Activated naive CD4-positive, alpha-beta T cell treated with anti-CD3 and anti-CD28 coated beads for 36 hours (primary cell): ENCODE measurements at regions not wholly inside any gene's neighbourhood (a gene's known extent, or its start where the extent isn't known, plus 50 kb on each side); places are given as distances from the start of the nearest gene placed in this dataset.

Source experiments
- CTCF ChIA-PET: fragments of 350-600 bp; sonication (Branson Sonifier 250); formaldehyde crosslinking; loops from one replicate; lab custom pipeline; 2021; ENCODE audit warnings: antibody characterized with exemption; lab: Charles Lee
- DNase-seq: peaks from one replicate; pipeline ENCODE4 v3.0.0-alpha.2; 2020
- H3K27ac Mint-ChIP-seq: one replicate; pipeline ENCODE4 v1.8.0; 2021; ENCODE audit warnings: mild to moderate bottlenecking, mixed read lengths
- H3K27me3 Mint-ChIP-seq: one replicate; pipeline ENCODE4 v1.8.0; 2021; ENCODE audit warnings: low read depth, mixed read lengths
- H3K36me3 Mint-ChIP-seq: one replicate; pipeline ENCODE4 v1.8.0; 2021; ENCODE audit warnings: low read depth, mixed read lengths
- H3K4me1 Mint-ChIP-seq: one replicate; pipeline ENCODE4 v1.8.0; 2021; ENCODE audit warnings: low read depth, mixed read lengths
- H3K4me3 Mint-ChIP-seq: one replicate; pipeline ENCODE4 v1.8.0; 2021; ENCODE audit warnings: mild to moderate bottlenecking, moderate library complexity, mixed read lengths
- H3K9me3 Mint-ChIP-seq: one replicate; pipeline ENCODE4 v1.8.0; 2021; ENCODE audit warnings: mixed read lengths
- intact Hi-C: fragments of 100-400 bp; cut with micrococcal nuclease; formaldehyde crosslinking; loops from one replicate; pipeline ENCODE4 v1.15.1; 2023

DNA sequence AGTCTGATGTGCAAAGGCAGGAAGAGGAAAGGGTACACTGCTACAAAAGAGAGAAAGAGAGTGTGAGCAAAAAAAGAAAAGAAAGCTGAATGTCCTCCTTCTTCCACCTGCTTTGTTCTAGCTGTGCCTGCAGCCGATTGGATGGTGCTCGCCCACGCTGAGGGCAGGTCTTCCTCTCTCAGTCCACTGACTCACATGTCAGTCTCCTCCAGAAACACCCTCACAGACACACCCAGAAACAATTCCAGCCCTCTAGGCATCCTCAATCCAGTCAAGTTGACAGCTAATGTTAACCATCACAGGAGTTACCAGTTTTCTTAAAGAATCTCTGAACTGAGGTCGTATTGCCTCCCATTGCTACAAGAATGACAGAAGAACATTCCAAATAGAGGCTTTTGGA lies 411.9 kb upstream of the SASH1 start:
- Mint-ChIP-seq H3K36me3 (peaks cover 3% of the 10 kb centered on the region), H3K9me3 (peaks cover 22% of the 10 kb centered on the region), H3K4me1 (no peaks in the 10 kb centered on the region), H3K27me3 (peaks cover 4% of the 10 kb centered on the region), H3K4me3 (no peak overlapping the region), H3K27ac (no peak overlapping the region)
- intact Hi-C loops = no loop called here
- DNase-seq = no peak
- CTCF ChIA-PET = no interaction called here

DNA sequence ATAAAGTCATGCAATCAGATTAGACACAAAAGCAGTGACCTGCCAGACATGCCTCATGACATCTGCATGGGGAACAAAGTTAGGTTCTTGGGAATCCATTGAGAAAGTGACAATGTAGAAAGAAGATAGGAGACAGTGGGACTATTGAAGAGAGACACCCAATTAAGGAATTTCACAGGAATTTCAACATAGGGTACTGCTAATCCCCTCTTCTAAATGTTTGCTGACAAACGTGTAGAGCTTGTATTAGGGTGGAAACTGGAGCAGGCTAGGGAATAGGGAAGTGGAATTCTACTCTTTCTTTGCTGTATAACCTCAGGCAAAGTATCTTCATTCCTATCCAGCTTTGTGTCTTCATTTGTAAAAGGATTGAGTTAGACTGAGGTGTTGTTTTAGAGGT lies 409.4 kb upstream of the SASH1 start:
- Mint-ChIP-seq H3K27ac (no peak overlapping the region), H3K27me3 (peaks cover 4% of the 10 kb centered on the region), H3K4me1 (no peaks in the 10 kb centered on the region), H3K4me3 (no peak overlapping the region), H3K9me3 (peaks cover 7% of the 10 kb centered on the region), H3K36me3 (no peaks in the 10 kb centered on the region)
- intact Hi-C loops = no loop called here
- DNase-seq = no peak
- CTCF ChIA-PET = no interaction called here

DNA sequence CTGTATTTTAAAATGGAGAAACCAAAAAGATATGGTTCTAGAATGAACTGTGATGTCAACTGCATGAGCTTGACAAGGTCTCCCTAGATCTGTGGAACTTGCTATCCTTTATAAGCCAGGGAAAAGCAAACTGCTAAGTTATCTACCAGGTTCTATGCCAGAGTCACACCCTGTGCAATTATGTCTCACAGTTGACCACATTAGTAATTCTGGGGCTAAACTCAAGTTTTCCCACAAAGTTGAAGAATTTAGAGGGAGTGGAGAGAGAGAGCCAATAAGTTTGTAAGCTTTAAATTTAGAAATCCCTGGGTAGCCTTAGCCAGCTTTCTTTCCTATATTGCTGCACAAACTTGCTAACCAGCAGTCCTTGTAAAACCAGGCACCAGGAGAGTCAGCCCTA lies 407.0 kb upstream of the SASH1 start:
- no peak overlapping the region for H3K4me3 Mint-ChIP-seq
- intact Hi-C loops = no loop called here
- no peak for DNase-seq
- peaks cover 4% of the 10 kb centered on the region for H3K27me3 Mint-ChIP-seq
- H3K27ac Mint-ChIP-seq = no peak overlapping the region
- CTCF ChIA-PET = no interaction called here
- no peaks in the 10 kb centered on the region for H3K4me1 Mint-ChIP-seq
- H3K36me3 Mint-ChIP-seq = no peaks in the 10 kb centered on the region
- H3K9me3 Mint-ChIP-seq = no peaks in the 10 kb centered on the region

DNA sequence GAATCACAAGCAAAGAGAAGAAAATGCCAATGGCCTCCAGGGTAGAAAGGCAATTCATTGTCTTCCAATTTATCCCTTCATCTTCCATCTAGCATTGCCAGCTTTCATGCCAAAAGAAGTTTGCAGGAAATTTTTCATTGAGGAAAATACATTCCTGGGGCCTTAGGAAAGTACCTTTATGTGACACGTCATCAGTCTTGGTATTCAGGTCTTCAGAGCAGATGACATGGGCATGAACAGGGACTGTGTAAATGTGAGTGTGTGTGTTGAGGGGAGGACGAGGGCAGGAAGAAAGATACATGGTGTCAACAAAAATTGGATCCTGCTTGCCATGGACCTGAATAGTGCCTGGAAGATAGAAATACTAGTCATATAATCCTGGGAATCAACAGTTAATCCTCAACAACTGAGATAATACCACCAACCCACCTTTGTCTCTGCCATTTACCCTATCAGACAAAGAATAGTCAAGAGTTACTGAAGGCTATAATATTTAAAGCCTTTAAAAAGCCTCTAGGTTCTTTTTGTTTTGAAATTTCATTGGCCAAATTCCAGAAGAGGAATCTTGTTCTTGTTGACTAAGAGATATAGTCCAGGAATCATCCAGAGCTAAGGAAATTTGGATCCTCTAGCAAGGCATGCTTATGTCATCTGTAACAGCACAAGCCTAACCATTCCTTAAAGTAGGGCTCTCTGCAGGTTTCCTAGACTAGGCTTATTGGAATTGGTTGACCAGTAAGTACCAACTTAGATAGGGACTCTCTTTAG lies 405.8 kb upstream of the SASH1 start:
- DNase-seq = no peak
- Mint-ChIP-seq H3K4me1 (no peaks in the 10 kb centered on the region), H3K27ac (no peak overlapping the region), H3K36me3 (no peaks in the 10 kb centered on the region), H3K4me3 (no peak overlapping the region), H3K9me3 (no peaks in the 10 kb centered on the region), H3K27me3 (peaks cover 4% of the 10 kb centered on the region)
- CTCF ChIA-PET = no interaction called here
- intact Hi-C loops = no loop called here

DNA sequence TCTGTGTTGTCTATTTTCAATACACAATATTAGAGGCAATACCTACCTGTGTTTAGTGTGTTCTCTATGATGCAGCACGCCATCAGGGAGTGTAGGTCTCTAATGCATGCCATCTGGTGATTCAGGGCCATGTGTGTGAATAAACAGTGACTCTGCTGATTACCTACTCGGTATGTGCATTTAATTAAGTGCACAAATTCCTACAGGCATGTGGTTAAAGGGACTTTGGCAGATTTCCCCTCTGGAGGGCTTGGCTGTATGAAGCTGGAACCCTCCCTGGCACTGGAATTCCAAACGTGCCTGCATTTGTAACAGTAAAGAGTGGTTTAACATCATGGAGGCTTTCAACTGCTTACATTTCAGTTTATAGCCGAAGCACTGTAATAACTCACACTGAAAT lies 401.5 kb upstream of the SASH1 start:
- Mint-ChIP-seq H3K4me3 (no peak overlapping the region), H3K27me3 (no peaks in the 10 kb centered on the region), H3K36me3 (no peaks in the 10 kb centered on the region), H3K9me3 (peaks cover 7% of the 10 kb centered on the region), H3K4me1 (no peaks in the 10 kb centered on the region), H3K27ac (no peak overlapping the region)
- intact Hi-C loops = no loop called here
- no peak for DNase-seq
- CTCF ChIA-PET = no interaction called here

DNA sequence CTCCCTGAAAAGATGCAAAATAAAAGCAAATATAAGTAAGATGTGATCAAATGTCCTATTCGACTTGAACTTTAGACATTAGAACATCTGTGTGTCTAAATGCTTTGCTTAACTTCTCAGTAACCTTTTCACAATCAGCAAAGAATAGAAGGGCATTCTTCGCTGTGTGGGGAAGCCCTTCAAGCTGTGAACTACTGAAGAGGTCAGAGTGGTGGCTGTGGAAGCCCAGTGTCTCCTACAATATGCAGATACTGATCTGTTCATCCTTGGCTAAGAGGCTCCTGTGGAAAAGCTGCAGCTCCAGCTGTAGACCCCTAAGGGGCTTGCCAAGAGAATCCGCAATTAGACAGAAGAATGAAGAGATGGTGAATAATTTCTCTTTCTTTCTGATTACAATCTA lies 400.3 kb upstream of the SASH1 start:
- no peak overlapping the region for H3K4me3 Mint-ChIP-seq
- CTCF ChIA-PET = no interaction called here

DNA sequence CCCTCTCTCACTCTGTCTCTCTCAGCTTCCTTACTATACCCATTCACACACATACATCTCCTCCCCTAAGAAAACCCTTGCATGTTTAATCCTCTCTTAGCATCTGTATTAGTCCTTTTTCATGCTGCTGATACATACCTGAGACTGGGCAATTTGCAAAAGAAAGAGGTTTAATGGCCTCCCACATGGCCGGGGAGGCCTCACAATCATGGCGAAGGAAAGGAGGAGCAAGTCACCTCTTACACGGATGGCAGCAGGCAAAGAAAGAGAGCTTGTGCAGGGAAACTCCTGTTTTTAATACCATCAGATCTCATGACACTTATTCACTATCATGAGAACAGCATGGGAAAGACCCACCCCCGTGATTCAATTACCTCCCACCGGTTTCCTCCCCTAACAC lies 398.5 kb upstream of the SASH1 start:
- no peak overlapping the region for H3K4me3 Mint-ChIP-seq
- no peaks in the 10 kb centered on the region for H3K27me3 Mint-ChIP-seq
- DNase-seq = no peak
- H3K27ac Mint-ChIP-seq = no peak overlapping the region
- peaks cover 7% of the 10 kb centered on the region for H3K9me3 Mint-ChIP-seq
- no peaks in the 10 kb centered on the region for H3K36me3 Mint-ChIP-seq
- H3K4me1 Mint-ChIP-seq = no peaks in the 10 kb centered on the region
- CTCF ChIA-PET = no interaction called here
- intact Hi-C loops = no loop called here

More for the DNA sequence above, 400.3 kb upstream of the SASH1 start:
- no peaks in the 10 kb centered on the region for H3K27me3 Mint-ChIP-seq
- no peaks in the 10 kb centered on the region for H3K4me1 Mint-ChIP-seq
- H3K27ac Mint-ChIP-seq = no peak overlapping the region
- H3K36me3 Mint-ChIP-seq = no peaks in the 10 kb centered on the region
- intact Hi-C loops = no loop called here
- no peak for DNase-seq
- peaks cover 7% of the 10 kb centered on the region for H3K9me3 Mint-ChIP-seq

DNA sequence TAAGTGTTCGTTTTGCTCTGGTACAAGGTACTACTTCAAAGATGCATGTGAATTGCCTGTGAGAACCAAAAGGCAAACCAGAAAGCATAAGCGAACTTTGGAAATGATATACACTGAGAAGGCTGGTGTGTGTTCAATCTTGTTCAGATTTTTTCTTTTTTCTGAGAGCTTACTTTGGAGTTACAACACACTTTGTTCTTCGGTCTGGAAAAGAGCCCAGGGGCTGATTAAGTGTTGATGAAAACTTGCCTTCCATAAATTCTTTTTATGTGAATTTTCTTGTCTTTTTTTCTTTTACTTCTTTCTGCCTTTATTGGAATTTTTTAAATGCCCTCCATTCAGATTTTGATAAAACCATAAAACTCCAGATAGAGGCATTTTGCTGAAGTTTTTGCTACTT lies 395.1 kb upstream of the SASH1 start:
- no peak overlapping the region for H3K27ac Mint-ChIP-seq
- no peak for DNase-seq
- H3K36me3 Mint-ChIP-seq = no peaks in the 10 kb centered on the region
- CTCF ChIA-PET = no interaction called here
- intact Hi-C loops = no loop called here
- H3K4me3 Mint-ChIP-seq = no peak overlapping the region
- H3K4me1 Mint-ChIP-seq = no peaks in the 10 kb centered on the region
- peaks cover 7% of the 10 kb centered on the region for H3K9me3 Mint-ChIP-seq
- peaks cover 3% of the 10 kb centered on the region for H3K27me3 Mint-ChIP-seq

DNA sequence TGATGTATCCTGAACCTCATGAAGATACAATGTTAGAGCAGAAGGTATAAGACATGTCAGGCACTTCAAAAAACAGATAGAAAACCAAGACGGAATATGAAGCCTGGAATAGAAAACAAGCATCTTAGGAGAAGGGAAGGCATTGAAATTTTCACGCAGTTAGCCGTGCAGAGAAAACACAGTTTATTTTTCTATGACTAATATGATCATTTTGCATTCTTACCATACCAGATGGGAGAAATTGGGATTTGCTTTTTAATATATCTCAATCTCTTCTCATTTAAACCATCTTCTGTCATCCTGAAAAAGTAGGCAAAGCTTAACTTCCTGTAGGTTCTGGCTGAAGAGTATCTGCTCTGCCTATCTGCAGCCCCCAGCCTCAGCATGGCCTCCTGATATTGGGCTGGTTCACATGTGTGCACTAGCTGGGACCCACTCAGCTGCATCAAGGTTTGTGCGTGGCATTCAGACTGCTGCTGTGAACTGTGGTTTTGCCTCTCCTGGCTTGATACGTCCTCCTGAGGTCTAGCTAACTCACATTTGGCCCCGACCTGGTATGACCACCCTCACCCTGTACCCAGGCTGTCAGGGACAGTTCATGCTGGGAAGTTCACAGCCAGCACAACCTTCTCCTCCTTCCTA lies 392.5 kb upstream of the SASH1 start:
- DNase-seq = no peak
- H3K36me3 Mint-ChIP-seq = no peaks in the 10 kb centered on the region
- H3K9me3 Mint-ChIP-seq = peaks cover 4% of the 10 kb centered on the region
- H3K4me3 Mint-ChIP-seq = no peak overlapping the region
- intact Hi-C loops = no loop called here
- peaks cover 3% of the 10 kb centered on the region for H3K27me3 Mint-ChIP-seq
- CTCF ChIA-PET = no interaction called here
- no peak overlapping the region for H3K27ac Mint-ChIP-seq
- no peaks in the 10 kb centered on the region for H3K4me1 Mint-ChIP-seq

DNA sequence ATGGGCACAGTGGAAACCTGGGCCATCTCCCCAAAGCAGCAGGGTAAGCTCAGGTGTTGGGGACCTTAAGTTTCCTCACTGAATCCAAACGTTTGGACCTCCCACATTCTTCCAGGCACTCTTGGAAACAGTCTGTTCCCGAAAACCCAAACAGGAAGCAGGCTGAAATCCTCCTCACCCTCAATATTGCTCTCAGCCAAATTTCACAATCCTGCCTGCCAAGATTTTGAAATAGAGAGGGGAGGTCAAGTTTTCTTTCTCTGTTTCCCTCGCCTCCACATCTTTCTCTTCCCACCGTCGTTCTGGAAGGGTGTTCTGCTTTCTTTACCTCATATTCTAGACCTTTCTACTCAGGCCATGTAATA lies 392.0 kb upstream of the SASH1 start:
- no peak for DNase-seq
- Mint-ChIP-seq H3K4me1 (no peaks in the 10 kb centered on the region), H3K4me3 (no peak overlapping the region), H3K27me3 (peaks cover 3% of the 10 kb centered on the region), H3K36me3 (no peaks in the 10 kb centered on the region), H3K27ac (no peak overlapping the region), H3K9me3 (peaks cover 2% of the 10 kb centered on the region)
- intact Hi-C loops = no loop called here
- CTCF ChIA-PET = no interaction called here

DNA sequence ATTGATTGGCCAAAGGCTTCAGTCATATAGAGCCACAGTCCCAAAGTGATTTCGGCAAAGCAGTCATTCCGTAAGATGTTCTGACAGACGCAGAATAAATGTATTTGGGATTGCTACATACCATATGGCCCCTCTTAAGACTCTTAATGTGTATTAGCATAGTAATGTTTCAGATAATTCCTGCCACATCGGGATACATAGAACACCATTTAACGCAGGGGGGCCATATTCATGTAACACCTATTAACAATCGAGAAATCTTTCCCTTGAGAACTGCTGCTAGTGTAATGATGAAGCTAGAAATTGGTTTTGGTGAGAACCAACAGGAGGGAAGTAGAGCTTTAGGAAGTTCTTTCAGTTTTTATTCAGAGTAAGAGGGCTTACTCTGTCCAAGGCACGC lies 390.9 kb upstream of the SASH1 start:
- Mint-ChIP-seq H3K27me3 (peaks cover 3% of the 10 kb centered on the region), H3K4me3 (no peak overlapping the region), H3K4me1 (no peaks in the 10 kb centered on the region), H3K27ac (no peak overlapping the region), H3K9me3 (peaks cover 2% of the 10 kb centered on the region), H3K36me3 (no peaks in the 10 kb centered on the region)
- intact Hi-C loops = no loop called here
- CTCF ChIA-PET = no interaction called here
- DNase-seq = no peak

DNA sequence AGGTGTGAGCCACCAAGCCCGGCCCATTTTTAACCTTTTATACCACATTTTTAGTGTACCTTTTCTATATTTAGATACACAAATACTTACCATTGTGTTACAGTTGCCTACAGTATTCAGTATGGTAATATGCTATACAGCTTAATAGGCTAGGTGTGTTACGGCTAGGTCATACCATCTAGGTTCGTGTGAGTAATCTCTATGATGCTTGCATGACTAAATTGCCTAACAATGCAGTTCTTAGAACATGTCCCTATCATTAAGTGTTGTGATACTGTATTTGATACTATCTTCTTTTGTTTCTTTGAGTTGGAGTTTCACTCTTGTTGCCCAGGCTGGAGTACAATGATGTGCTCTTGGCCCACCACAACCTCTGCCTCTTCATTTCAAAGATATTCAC lies 387.7 kb upstream of the SASH1 start:
- H3K4me1 Mint-ChIP-seq = no peaks in the 10 kb centered on the region
- DNase-seq = no peak
- no peak overlapping the region for H3K4me3 Mint-ChIP-seq
- intact Hi-C loops = no loop called here
- H3K9me3 Mint-ChIP-seq = peaks cover 2% of the 10 kb centered on the region
- H3K36me3 Mint-ChIP-seq = no peaks in the 10 kb centered on the region
- peaks cover 3% of the 10 kb centered on the region for H3K27me3 Mint-ChIP-seq
- no peak overlapping the region for H3K27ac Mint-ChIP-seq
- CTCF ChIA-PET = no interaction called here

DNA sequence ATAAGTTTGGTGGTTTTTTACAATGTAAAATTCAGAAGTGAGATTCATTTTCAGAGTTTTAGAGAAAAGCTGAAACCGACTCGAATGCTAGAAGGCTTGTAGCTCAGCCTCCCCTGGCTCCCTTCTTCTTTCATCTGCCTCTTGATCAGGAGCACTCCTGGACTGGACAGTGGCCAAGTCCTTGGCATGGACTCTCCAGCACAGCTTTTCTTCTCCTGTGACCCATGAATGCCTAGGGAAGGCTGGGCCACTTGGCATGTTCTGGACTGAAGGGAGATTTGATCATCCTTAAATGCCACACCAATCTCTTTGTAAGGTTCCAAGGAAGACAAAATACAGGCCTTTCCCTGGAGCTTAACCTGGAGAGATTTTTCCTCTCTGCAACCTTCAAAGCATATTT lies 384.0 kb upstream of the SASH1 start:
- CTCF ChIA-PET = no interaction called here
- Mint-ChIP-seq H3K27ac (no peak overlapping the region), H3K4me3 (no peak overlapping the region), H3K27me3 (no peaks in the 10 kb centered on the region), H3K4me1 (no peaks in the 10 kb centered on the region), H3K36me3 (no peaks in the 10 kb centered on the region), H3K9me3 (peaks cover 2% of the 10 kb centered on the region)
- no peak for DNase-seq
- intact Hi-C loops = no loop called here
